Stimulated activated CD4-positive, alpha-beta T cell treated with anti-CD3 and anti-CD28 coated beads, Interleukin-2, amount 100 ng/mL, for 48 hours (primary cell): ENCODE measurements at regions not wholly inside any gene's neighbourhood (a gene's known extent, or its start where the extent isn't known, plus 50 kb on each side); places are given as distances from the start of the nearest gene placed in this dataset.

Source experiments
- DNase-seq, 2 donors: peaks; one replicate each; pipeline ENCODE4 v3.0.0-alpha.2; 2020

DNA sequence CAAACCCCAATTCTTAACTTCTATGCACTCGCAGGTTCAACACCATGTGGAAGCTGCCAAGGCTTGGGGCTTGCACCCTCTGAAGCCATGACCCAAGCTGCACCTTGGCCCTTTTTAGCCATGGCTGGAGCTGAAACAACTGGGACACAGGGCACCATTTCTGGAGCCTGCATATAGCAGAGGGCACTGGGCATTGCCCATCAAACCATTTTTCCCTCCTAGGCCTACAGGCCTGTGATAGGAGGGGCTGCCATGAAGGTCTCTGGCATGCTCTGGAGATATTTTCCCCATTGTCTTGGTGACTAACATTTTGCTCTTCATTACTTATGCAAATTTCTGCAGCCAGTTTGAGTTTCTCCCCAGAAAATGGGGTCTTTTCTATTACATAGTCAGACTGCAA is 484.7 kb downstream of the EPHA7 start:
- no peak for DNase-seq

DNA sequence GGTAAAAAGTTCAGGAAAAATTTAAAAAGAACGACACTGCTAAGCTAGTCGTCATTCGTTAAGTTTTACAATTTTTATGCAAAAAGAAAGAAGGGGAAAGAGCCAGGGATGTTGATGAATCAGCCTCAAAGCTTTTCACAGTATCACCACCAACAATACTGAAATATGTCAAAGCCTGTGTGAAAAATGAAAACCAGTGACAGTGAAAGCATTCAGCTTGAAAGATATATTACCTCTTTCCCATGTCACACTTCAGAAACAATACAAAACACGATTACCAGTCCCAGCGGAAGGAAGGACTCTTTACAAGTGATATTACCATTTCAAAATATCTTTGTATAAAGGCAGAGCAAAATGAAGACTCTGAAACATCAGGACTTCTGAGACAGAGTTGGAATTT is 489.2 kb downstream of the EPHA7 start:
- no peak for DNase-seq

DNA sequence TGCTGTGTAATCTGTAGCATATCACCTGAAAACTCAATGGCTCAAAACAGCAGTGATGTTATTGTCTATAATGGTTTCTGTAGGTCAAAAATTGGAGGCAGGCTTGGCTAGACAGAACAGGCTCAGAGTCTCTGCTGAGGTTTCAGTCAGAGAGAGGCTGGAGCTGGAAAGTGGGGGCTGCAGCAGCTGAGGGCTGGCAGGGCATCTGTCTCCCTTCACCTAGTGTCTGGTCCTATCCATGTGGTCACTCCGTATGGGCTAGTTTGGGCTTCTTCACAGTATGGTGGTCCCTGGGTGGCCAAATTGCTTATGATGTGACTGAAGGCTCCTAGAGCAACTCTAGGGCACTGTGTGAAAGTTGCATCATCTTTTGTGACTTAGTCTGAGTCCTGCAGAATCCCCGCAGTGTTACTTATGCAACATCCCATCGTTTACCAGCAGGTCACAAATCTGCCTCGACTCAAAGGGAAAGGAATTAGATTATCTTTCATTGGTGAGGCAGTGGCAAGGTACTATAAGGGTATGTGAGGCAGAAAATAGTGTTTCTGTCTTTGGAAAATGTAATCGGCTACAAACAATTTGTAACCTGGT is 497.0 kb downstream of the EPHA7 start:
- no peak for DNase-seq

DNA sequence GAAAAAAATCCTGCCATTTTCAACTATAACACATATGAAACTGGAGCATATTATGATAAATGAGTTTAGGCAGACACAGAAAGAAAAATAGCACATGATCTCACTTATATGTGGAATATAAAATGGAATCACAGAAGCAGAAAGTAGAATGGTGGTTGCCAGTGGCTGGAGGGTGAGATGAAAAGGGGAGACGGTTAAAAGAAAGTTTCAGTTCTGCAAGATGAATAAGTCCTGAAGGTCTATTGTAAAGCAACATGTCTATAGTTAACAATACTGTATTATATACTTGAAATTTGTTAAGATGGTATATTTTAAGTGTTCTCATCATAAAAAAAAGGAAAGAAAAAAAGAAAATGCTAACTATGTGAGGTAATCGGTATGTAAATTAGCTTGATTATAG is 503.9 kb downstream of the EPHA7 start:
- DNase-seq: no peak

DNA sequence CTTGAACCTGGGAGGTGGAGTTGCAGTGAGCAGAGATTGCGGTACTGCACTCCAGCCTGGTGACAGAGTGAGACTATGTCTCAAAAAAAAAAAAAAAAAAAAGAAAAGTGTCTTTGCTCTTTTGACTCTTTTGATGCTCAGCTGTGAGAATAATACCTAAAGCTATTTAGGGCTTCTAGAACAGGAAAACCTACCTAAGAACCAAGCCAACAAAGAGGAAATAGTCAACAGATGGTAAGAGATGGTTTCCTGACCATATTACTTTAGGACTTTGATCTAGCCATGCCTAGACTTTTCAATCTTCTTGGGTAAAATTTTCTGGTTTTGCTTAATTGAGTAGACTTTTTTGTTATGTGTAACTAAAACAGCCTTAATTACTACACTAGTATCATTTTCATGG is 508.1 kb downstream of the EPHA7 start:
- no peak for DNase-seq

DNA sequence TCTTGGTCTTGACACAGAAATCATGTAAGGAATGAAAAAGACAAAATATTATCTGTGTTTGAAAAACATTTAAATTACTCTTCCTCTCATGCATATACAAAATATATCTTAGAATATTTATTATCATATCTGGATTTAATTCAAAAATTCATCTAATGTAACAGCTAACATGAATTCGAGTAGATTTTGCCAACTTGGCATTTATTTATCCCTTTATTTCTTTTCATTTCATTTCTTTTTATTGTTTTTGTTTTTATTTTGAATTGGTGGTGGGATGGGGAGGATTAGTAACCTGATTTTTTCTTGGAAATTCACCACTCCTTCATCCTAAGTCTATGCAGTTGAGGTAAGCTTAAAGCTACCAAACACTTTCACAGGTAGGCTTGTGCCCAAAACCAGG is 508.7 kb downstream of the EPHA7 start:
- no peak for DNase-seq

DNA sequence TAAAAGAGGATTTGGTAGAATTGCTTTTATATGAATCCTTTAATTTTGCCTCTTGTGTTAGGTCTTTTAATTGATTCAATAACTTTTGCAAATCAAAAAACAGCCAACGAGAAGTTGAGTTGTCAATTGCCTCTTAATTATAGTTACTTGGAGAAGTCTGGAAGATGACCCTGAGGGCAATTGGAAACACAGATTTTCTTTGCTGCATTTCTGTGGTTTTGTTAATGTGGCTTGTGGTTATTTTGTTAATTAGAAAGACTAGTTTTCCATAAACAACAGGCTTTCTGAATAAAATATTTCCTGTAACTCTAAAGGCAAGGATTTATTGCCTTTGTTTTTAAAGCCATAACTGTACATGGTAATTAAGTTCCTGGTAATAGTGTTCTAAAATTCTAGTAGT is 513.0 kb downstream of the EPHA7 start:
- DNase-seq: no peak

DNA sequence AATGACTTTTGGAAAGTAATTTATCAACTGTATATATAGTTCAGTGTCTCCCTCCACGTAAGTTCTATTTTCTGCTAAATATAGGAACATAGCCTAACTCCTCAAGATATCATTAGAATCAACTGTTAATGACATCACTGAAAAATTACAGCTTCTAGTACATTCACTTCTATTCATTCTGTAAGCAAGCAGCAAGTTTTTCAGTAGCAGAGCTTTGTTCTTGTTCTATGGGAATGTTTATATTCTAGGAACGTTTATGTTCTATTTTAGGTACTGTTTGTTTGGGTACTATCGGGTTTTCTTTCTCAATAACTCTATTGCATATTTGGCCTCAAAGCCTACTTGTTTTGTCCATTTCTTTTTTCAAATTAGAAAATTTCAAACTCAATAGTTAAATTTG is 525.6 kb downstream of the EPHA7 start:
- DNase-seq: no peak

DNA sequence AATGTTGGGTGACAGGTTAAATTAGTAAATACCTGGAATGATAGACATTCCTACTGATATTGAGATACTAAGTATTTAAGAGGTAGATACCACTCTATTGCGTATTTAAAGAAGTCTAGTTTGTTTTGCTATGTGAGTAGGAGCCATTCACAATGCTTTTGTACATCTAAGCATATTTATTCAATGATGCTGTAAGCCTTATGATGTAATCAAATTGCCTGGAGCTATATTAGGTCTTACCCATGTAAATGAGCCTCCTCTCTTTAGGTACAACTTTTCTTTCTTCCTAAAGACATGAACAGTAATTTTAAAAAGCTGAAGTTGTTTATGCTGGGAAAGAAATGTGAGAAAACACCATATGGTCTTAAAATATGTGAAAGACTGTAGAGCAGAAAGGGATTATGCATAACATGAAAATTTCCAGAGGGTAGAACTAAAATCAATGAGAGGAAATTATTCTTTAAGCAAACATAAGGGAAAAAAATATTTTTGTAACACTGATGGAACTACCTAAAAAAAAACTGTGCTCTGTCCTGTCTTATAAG is 526.7 kb downstream of the EPHA7 start:
- no peak for DNase-seq

DNA sequence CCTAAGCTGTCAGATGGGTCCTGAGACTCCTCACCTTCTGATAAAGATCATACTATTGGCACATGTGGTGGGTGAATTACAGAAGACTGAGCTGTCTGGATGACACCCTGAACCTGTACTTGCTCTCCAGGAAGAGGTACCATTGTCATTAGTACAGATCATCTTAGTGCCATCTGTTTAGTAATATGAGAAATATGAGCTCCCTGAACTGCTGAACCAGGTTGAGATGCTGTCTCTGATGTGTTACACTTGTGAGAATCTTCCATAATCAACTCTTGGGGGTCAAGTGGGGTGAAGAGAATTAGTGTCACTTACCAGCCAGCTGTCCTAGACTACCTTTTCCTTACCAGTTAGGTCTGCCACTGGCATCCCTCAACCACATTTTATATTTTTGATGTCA is 531.0 kb downstream of the EPHA7 start:
- DNase-seq: no peak

DNA sequence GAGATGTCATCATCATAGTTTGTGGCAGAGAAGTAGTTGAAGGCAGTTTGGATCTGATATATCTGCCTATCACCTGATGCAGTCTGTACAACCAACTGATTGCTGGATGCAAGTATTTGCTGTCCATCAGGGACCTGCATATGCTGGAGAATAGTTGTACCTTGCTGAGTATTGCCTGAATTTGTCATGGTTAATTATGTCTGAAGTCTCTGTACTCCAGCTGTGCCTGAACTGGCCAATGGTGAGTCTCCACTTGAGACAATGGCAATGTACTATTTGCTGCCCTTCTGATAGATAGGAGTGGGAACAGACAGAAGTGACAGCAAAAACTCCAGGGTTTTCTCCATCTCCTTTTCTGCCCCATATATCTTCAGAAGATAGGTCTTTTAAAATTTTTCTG is 531.5 kb downstream of the EPHA7 start:
- no peak for DNase-seq

DNA sequence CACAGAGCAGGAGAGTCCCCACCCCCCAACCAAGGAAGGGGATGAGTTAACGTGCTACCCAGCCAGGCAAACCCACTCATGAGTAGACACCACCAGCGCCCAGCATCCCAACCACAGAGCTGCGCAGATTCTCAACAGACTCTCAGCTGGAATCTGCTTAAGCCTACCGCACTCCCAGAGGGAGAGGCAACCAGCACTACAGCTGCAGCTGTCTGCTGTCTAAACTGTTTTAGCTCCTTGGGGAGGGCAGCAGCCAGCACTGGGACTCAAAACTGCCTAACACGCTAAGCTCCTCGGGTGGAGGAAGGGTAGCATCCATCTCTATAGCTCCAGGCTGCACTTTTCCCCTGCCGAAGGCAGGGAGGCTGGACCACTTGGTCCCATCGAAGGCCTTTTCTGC is 539.8 kb downstream of the EPHA7 start:
- no peak for DNase-seq

DNA sequence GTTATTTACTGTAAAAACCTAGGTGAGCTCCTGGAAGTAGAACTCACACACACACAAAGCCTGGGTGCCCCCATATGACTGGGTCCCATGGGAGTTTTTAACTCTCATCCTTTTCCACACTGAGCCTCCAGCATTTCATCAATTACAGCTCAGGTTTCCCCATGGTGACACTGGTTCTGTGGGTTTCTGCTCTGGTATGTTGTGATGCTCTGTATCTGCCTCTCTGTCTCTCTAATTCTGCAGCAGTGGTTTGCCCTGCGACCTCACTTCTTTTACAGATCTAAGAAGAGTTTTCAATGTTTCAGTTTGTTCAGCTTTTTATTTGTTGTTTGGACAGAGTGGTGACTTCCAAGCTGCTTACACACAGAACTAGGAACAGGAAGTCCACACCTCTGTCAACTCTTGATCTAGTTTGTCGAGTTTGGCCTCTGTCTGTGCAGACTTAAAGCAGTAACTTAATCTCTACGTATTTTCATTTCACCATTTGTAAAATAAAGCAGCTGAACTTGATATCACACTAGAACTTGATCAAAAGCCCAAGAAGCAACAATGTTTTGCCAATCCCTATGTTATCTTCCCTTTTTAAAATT is 554.3 kb downstream of the EPHA7 start:
- no peak for DNase-seq

DNA sequence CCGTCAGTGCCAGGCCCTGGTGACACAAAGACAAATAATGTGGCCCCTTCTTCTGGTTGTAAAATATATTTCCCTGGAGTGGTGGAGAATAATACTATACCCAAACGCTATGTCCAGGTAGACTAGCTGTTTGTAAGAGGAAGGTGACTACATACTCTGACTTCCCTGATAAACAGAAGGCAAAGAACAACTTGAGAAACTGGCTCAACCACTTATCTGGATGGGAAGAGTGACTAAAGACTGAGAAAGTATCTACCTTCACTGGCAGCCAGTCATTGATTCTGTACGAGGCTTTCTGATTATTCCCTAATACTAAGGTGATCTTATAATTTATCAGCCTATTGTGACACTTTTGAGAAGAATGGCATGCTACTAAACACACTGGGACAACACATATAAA is 569.7 kb downstream of the EPHA7 start:
- DNase-seq: no peak

DNA sequence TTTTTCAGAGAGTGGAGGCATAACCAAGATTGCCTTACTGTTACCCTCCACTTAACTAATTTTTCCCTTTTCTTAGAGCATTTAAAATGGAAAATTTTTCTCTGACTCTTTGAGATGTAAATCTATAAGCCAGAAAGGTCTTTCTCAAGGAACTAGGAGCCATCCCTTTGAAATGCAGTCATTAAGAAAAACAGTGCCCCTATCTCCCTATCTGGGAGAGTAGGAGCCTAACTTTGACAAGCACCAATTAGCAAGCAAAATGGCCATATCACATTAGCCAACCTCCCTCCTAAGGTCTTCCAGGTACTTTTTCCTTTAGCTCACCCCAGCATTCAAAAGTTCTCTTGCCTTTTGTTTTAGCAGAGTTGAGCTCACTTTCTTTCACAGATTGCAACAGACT is 570.5 kb downstream of the EPHA7 start:
- no peak for DNase-seq

DNA sequence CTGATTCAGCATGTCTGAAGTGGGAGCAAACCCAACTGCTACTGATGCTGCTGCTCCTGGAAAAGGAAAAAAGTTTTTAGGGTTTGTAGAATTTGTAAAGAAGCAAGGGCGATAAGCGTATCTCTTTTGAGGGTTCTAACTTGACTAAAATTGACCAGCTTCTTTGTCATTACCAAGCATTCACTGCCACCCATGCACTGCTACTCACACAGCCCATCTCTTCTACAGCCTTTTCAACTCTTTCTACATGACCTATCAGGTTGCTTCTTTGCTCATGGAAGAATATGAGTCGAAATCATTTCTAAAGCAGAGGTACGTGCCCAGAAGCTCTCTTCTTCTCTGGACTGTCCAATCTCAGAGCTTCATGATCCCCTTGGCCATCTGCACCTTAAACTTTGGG is 570.9 kb downstream of the EPHA7 start:
- no peak for DNase-seq

DNA sequence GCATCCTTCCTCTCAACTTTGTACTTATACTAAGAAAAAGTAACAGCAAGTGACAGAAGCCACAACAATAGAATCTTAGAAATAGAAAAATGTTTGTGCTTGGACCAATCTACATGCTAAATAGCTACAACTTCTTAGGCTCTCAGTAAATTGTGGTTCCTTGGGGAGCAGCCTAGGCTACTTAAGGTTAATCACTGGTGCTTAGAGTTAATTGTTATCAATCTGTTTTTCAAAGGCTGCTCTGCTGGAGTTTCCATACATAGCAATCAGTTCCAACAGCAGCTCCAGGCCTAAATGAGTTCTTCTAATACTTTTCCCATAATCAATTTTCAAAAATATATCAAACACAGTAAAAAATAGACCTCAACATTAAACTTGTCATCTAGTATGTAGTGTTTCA is 571.4 kb downstream of the EPHA7 start:
- DNase-seq: no peak

DNA sequence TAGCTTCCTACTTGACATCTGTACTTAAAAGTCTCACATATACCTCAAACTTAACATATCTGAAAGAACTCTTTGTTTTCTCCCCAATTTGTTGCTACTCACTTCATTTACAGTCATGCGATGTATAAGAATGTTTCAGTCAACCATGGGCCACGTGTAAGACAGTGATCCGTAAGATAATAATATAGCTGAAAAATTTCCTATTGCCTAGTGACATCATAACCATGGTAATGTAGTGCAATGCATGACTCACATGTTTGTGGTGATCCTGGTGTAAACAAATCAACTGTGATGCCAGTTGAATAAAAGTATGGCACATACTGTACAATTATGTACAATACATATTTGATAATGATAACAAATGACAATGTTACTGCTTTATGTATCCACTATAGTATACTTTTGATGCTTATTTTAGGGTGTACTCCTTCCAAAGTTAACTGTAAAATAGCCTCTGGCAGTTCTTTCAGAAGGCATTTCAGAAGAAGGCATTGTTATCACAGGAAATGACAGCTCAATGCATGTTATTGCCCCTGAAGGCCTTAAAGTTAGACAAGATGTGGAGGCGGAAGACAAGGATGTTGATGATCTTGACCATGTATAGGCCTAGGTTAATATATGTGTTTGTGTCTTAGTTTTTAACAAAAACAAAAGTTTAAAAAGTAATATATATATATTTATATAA is 579.0 kb downstream of the EPHA7 start:
- no peak for DNase-seq

DNA sequence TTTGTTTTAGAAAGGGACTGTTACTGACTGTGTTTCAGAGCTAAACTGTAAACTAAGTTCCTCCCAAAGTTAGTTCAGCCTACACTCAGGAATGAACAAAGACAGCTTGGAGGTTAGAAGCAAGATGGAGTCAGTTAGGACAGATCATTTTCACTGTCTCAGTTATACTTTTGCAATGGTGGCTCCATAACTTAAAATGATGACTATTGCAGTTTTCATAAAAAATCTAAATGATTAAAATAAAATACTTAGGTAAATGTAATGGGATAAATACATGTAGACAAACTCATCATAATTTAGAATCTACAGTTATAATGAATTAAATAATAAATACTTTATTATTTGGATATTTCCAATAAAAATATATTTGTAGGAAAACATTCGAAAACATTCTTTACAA is 590.6 kb downstream of the EPHA7 start:
- DNase-seq: no peak

DNA sequence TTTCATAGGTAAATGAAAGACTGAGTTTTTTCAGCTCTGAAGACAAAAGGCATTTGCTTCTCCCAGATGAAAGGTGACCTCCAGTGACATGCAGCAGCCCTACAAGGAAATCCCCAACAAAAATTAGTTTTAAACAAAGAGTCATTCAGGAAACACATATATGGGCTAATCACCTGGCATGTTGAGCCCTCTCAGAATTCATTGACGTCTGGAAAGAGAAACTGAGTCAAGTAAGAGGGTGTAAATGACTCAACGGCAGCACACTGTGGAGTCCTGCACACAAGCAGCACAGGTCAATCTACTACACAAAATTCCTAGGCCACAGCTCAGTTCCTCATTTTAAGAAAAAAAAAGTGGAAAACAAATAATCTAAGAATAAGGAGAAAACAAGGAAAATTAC is 592.3 kb downstream of the EPHA7 start:
- no peak for DNase-seq

DNA sequence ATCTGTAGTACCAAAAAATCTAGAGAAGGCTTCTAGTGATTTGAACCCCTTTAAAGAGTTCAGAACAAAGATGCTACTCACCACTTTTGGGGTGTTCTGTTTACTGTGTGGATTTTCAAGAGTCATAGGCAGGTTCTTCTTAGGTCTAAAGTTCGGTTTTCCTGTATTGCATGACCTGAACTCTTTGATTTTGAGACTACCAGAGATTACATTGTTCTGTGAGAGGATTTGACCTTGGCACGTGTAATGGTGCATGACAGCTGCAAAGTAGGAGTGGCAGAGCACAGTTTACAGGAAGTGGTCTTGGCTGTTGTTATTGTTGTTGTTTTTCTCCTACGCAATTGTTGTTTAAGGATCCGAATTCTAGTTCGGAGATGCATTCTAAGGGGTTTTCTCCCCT is 592.7 kb downstream of the EPHA7 start:
- DNase-seq: no peak

DNA sequence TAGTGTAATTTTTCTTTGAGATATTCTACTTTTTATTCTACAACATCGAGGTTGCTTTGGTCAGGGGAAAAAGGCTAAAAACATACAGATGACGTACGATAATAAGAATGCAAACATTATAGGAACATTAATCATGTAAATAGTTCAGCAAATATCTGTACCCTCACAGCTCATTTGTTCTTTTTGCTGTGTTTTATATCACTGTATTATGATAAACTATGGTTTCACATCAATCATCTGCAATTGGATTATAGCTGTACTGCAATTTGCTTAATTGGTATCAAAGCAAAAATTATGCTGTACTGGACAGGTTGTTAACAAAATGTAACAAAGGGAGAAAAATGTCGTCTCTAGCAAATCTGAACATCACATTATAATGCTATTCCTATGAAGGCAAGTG is 597.1 kb downstream of the EPHA7 start:
- DNase-seq: no peak

DNA sequence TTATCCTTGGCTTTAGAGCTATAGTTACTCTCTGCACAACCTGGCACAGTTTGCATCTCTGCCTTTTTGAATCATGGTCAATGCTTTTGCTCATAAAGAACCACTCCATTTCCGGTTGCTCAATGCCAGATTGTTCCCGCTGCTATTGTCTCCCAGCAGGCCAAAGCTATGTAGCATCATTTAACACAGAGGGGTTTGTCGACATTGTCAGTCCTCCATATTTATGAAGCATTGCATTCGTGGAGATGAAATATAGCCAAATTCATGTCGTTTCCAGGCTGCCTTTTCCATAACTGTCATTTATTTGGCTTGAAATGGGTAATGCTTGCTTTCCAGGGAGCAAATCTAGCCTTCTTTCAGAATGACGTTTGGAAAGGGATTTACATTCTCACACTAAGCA is 598.8 kb downstream of the EPHA7 start:
- DNase-seq: no peak

DNA sequence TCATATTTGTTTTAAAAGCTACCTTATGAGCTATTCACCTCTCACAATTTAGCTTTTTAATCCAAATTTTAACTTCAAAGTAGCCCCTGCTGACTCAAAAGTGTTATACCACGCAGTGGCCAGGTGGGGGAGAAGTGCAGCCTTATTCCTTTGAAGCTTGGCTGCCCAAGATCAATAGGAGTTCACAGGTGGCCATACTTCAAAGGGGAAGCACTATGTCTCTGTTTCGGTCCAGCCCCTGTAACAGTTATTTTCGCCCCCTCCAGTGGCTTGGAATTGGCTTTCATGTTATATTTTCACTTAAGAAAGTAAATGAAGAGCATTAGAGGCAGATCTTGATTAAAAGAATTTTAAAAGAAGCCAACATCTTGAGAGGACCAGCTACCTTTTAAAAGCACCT is 608.4 kb downstream of the EPHA7 start:
- DNase-seq: no peak

DNA sequence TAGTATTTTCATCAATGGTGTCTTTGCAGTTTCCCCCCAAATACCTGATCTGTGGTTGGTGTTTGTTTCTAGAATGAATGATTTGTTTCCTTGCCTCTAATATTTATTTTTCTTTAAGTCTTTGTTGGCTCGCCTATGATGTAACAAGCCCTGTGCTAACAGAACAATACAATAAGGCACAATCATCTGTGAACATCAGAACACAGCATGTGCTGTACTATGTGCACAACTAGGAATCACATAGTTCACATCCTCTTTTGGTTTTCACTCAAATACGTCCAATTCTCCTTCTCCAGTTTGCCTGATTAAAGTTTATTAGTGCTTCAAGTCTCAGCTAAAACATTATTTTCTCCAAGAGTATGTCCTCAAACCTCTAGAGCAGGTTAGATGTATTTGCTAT is 613.1 kb downstream of the EPHA7 start:
- DNase-seq: no peak
